ENCODE measurements at regions not wholly inside any gene's neighbourhood (a gene's known extent, or its start where the extent isn't known, plus 50 kb on each side); places are given as distances from the start of the nearest gene placed in this dataset.

GRCh38 chr10:29189256-29189655 lies 99.6 kb upstream of the LYZL1 start (continued):
- TF ChIP-seq CTCF (IDR thresholded peaks at IDR 0.05 in 2 of 3, conservative IDR thresholded peaks at IDR 0.05 in 1 of 3; ENCODE audit: borderline replicate concordance in 1 of 3, insufficient read depth in 1 of 3, low read depth in 2 of 3, low read length in 2 of 3) (no peak), SIN3A (IDR thresholded peaks at IDR 0.05; ENCODE audit: low read depth) (no peak), SRF (IDR thresholded peaks at IDR 0.05; ENCODE audit: low read depth) (no peak)

- Histone ChIP-seq H3K4me1 (ENCODE audit: control insufficient read depth in 1 of 2, insufficient read depth in 2 of 2, low read length in 2 of 2) (no peaks in the 10 kb centered on the region), H3K79me2 (ENCODE audit: insufficient read depth, low read length) (no peaks in the 10 kb centered on the region), H3K9me2 (ENCODE audit: insufficient read depth) (no peaks in the 10 kb centered on the region), H4K20me1 (ENCODE audit: insufficient read depth) (no peaks in the 10 kb centered on the region), H3K27me3 (ENCODE audit: insufficient read depth, low read length) (no peaks in the 10 kb centered on the region), H3K9ac (ENCODE audit: low read length) (no peak overlapping the region), H3K9me3 (ENCODE audit: control insufficient read depth in 1 of 2, insufficient read depth in 1 of 2, low read depth in 1 of 2, low read length in 2 of 2) (no peaks in the 10 kb centered on the region), H3K36me3 (ENCODE audit: control insufficient read depth in 1 of 2, insufficient read depth in 2 of 2, low read length in 2 of 2) (no peaks in the 10 kb centered on the region), H2AFZ (ENCODE audit: low read depth, low read length, poor library complexity, severe bottlenecking) (no peak overlapping the region), H3K27ac (ENCODE audit: low read depth, low read length) (no peak overlapping the region), H3K4me3 (replicated peaks in 1 of 2; ENCODE audit: low read depth in 1 of 2, low read length in 2 of 2) (no peak overlapping the region), H3K4me2 (ENCODE audit: low read length) (no peak overlapping the region)
- ChIA-PET RAD21 (ENCODE audit: low non-redundant PET in 1 of 2, low total read pairs in 2 of 2, uncharacterized antibody in 2 of 2, unreplicated experiment in 2 of 2) (no interaction called here), POLR2A (no interaction called here), CTCF (no interaction called here)
- TF ChIP-seq SIN3A (IDR thresholded peaks at IDR 0.05; ENCODE audit: low read depth) (no peak), FOSL1 (IDR thresholded peaks at IDR 0.05; ENCODE audit: low read depth) (no peak), SRF (IDR thresholded peaks at IDR 0.05; ENCODE audit: low read depth) (no peak), ZFX (IDR thresholded peaks at IDR 0.05) (no peak)
- no TSS peak for BruUV-seq (replicated peaks)
- intact Hi-C loops (cut with micrococcal nuclease): no loop called here
- no peak for DNase-seq (ENCODE audit: low read depth, low spot score)
- no peak for ATAC-seq
These were observed 97.2 kb upstream of the LYZL1 start for GRCh38 chr10:29191674-29192073.

- BruUV-seq (replicated peaks): no TSS peak
- Histone ChIP-seq H3K27ac (ENCODE audit: low read depth, low read length) (no peak overlapping the region), H3K9me3 (ENCODE audit: control insufficient read depth in 1 of 2, insufficient read depth in 1 of 2, low read depth in 1 of 2, low read length in 2 of 2) (no peaks in the 10 kb centered on the region), H3K36me3 (ENCODE audit: control insufficient read depth in 1 of 2, insufficient read depth in 2 of 2, low read length in 2 of 2) (no peaks in the 10 kb centered on the region), H3K9me2 (ENCODE audit: insufficient read depth) (no peaks in the 10 kb centered on the region), H3K4me2 (ENCODE audit: low read length) (no peak overlapping the region), H4K20me1 (ENCODE audit: insufficient read depth) (no peaks in the 10 kb centered on the region), H3K4me3 (replicated peaks in 1 of 2; ENCODE audit: low read depth in 1 of 2, low read length in 2 of 2) (no peak overlapping the region), H3K9ac (ENCODE audit: low read length) (no peak overlapping the region), H3K4me1 (ENCODE audit: control insufficient read depth in 1 of 2, insufficient read depth in 2 of 2, low read length in 2 of 2) (no peaks in the 10 kb centered on the region), H2AFZ (ENCODE audit: low read depth, low read length, poor library complexity, severe bottlenecking) (no peak overlapping the region), H3K79me2 (ENCODE audit: insufficient read depth, low read length) (no peaks in the 10 kb centered on the region), H3K27me3 (ENCODE audit: insufficient read depth, low read length) (peaks cover 2% of the 10 kb centered on the region; the same call in 1 of the 2 replicates)
- CTCF ChIA-PET: no interaction called here
- intact Hi-C loops (cut with micrococcal nuclease): no loop called here
- TF ChIP-seq ZNF274 (IDR thresholded peaks at IDR 0.05; ENCODE audit: low read depth, low read length) (no peak), MAX (IDR thresholded peaks at IDR 0.05) (no peak), CTCF (IDR thresholded peaks at IDR 0.05 in 2 of 3, conservative IDR thresholded peaks at IDR 0.05 in 1 of 3; ENCODE audit: borderline replicate concordance in 1 of 3, insufficient read depth in 1 of 3, low read depth in 2 of 3, low read length in 2 of 3) (no peak), ZFX (IDR thresholded peaks at IDR 0.05) (no peak), EZH2phosphoT487 (IDR thresholded peaks at IDR 0.05; ENCODE audit: borderline replicate concordance) (no peak), REST (IDR thresholded peaks at IDR 0.05; ENCODE audit: low read depth) (no peak), POLR2A (IDR thresholded peaks at IDR 0.05; ENCODE audit: borderline replicate concordance, extremely low read depth, insufficient read depth, insufficient read length) (no peak)
- DNase-seq (ENCODE audit: low read depth, low spot score): no peak
- RAD21 ChIA-PET (ENCODE audit: low non-redundant PET in 1 of 2, low total read pairs in 2 of 2, uncharacterized antibody in 2 of 2, unreplicated experiment in 2 of 2): no interaction called here
- ATAC-seq: no peak
- POLR2A ChIA-PET: no interaction called here
These were observed 89.5 kb upstream of the LYZL1 start for GRCh38 chr10:29199339-29199738.

Data from HCT116 (cell line).